ENCODE measurements at regions not wholly inside any gene's neighbourhood (a gene's known extent, or its start where the extent isn't known, plus 50 kb on each side); places are given as distances from the start of the nearest gene placed in this dataset.

GRCh38 chr14:101025131-101025530 is 121.6 kb upstream of the RTL1 start:
- no peak for TF ChIP-seq TCF12 (IDR thresholded peaks at IDR 0.05)
- no peak for TF ChIP-seq TCF12 (CRISPR knock-in tag; IDR thresholded peaks at IDR 0.05)
- TF ChIP-seq HDAC2 (CRISPR knock-in tag; IDR thresholded peaks at IDR 0.05), result no peak
- TF ChIP-seq TCF7 (IDR thresholded peaks at IDR 0.05; ENCODE audit: low read depth), result no peak
- TF ChIP-seq ZNF773 (CRISPR knock-in tag; IDR thresholded peaks at IDR 0.05; ENCODE audit: borderline replicate concordance), result no peak
- TF ChIP-seq USF2 (IDR thresholded peaks at IDR 0.05; ENCODE audit: low read depth, low read length), result no peak
- TF ChIP-seq USF2 (CRISPR knock-in tag; IDR thresholded peaks at IDR 0.05; ENCODE audit: borderline replicate concordance), result no peak
- TF ChIP-seq, protein P1, sequence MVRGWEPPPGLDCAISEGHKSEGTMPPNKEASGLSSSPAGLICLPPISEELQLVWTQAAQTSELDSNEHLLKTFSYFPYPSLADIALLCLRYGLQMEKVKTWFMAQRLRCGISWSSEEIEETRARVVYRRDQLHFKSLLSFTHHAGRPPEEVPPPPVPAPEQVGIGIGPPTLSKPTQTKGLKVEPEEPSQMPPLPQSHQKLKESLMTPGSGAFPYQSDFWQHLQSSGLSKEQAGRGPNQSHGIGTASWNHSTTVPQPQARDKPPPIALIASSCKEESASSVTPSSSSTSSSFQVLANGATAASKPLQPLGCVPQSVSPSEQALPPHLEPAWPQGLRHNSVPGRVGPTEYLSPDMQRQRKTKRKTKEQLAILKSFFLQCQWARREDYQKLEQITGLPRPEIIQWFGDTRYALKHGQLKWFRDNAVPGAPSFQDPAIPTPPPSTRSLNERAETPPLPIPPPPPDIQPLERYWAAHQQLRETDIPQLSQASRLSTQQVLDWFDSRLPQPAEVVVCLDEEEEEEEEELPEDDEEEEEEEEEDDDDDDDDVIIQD (CRISPR knock-in tag; IDR thresholded peaks at IDR 0.05; ENCODE audit: low read depth), result no peak
- no peak for TF ChIP-seq SIX1 (CRISPR knock-in tag; IDR thresholded peaks at IDR 0.05; ENCODE audit: borderline replicate concordance)
- TF ChIP-seq CREBL2 (CRISPR knock-in tag; IDR thresholded peaks at IDR 0.05; ENCODE audit: borderline replicate concordance), result no peak
- TF ChIP-seq, protein P2, sequence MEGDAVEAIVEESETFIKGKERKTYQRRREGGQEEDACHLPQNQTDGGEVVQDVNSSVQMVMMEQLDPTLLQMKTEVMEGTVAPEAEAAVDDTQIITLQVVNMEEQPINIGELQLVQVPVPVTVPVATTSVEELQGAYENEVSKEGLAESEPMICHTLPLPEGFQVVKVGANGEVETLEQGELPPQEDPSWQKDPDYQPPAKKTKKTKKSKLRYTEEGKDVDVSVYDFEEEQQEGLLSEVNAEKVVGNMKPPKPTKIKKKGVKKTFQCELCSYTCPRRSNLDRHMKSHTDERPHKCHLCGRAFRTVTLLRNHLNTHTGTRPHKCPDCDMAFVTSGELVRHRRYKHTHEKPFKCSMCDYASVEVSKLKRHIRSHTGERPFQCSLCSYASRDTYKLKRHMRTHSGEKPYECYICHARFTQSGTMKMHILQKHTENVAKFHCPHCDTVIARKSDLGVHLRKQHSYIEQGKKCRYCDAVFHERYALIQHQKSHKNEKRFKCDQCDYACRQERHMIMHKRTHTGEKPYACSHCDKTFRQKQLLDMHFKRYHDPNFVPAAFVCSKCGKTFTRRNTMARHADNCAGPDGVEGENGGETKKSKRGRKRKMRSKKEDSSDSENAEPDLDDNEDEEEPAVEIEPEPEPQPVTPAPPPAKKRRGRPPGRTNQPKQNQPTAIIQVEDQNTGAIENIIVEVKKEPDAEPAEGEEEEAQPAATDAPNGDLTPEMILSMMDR (CRISPR knock-in tag; IDR thresholded peaks at IDR 0.05), result no peak
- TF ChIP-seq, protein P3, sequence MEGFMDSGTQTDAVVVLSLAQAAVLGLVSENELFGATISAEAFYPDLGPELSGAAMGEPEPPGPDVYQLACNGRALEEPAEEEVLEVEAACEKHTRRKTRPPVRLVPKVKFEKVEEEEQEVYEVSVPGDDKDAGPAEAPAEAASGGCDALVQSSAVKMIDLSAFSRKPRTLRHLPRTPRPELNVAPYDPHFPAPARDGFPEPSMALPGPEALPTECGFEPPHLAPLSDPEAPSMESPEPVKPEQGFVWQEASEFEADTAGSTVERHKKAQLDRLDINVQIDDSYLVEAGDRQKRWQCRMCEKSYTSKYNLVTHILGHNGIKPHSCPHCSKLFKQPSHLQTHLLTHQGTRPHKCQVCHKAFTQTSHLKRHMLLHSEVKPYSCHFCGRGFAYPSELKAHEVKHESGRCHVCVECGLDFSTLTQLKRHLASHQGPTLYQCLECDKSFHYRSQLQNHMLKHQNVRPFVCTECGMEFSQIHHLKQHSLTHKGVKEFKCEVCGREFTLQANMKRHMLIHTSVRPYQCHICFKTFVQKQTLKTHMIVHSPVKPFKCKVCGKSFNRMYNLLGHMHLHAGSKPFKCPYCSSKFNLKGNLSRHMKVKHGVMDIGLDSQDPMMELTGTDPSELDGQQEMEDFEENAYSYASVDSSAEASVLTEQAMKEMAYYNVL (CRISPR knock-in tag; IDR thresholded peaks at IDR 0.05; ENCODE audit: borderline replicate concordance), result no peak
- TF ChIP-seq EED (CRISPR knock-in tag; IDR thresholded peaks at IDR 0.05), result no peak
- TF ChIP-seq CBFB (CRISPR knock-in tag; IDR thresholded peaks at IDR 0.05), result no peak
- TF ChIP-seq ZNF552 (CRISPR knock-in tag; IDR thresholded peaks at IDR 0.05; ENCODE audit: borderline replicate concordance), result no peak
- no peak for TF ChIP-seq GTF2F1 (IDR thresholded peaks at IDR 0.05; ENCODE audit: low read length)
